Duodenal mucosa (tissue), 2 donors: ENCODE measurements at regions not wholly inside any gene's neighbourhood (a gene's known extent, or its start where the extent isn't known, plus 50 kb on each side); places are given as distances from the start of the nearest gene placed in this dataset.

Experiments used
- H3K27ac ChIP-seq: one replicate; pipeline ENCODE4 v1.7.0; 2013; ENCODE audit warnings: low read depth, low read length
- H3K27me3 ChIP-seq, 2 donors: one replicate each; pipeline ENCODE4 v1.7.0; 2013; ENCODE audit warnings: low read length in 2 of 2, control low read depth in 1 of 2; ENCODE audit not compliant: insufficient read depth in 2 of 2, control insufficient read depth in 1 of 2
- H3K36me3 ChIP-seq, 2 donors: one replicate each; pipeline ENCODE4 v1.7.0; 2013; ENCODE audit warnings: low read length in 2 of 2, control low read depth in 1 of 2; ENCODE audit not compliant: insufficient read depth in 2 of 2, control insufficient read depth in 1 of 2
- H3K4me1 ChIP-seq, 2 donors: one replicate each; pipeline ENCODE4 v1.7.0; 2013; ENCODE audit warnings: low read length in 2 of 2, control low read depth in 1 of 2; ENCODE audit not compliant: insufficient read depth in 2 of 2, control insufficient read depth in 1 of 2
- H3K4me3 ChIP-seq, 2 donors: one replicate each; pipeline ENCODE4 v1.7.0; 2013; ENCODE audit warnings: low read length in 2 of 2, low read depth in 1 of 2
- H3K9ac ChIP-seq, 2 donors: one replicate each; pipeline ENCODE4 v1.7.0; 2013; ENCODE audit warnings: low read length in 2 of 2, low read depth in 1 of 2
- H3K9me3 ChIP-seq, 2 donors: one replicate each; pipeline ENCODE4 v1.7.0; 2013; ENCODE audit warnings: low read length in 2 of 2, control low read depth in 1 of 2; ENCODE audit not compliant: control insufficient read depth in 1 of 2

GRCh38 chr5:164009621-164010020 lies 504.2 kb downstream of the MAT2B start:
- Histone ChIP-seq H3K4me3 (no peak overlapping the region), H3K36me3 (no peaks in the 10 kb centered on the region), H3K27me3 (no peaks in the 10 kb centered on the region), H3K9ac (no peak overlapping the region), H3K4me1 (no peaks in the 10 kb centered on the region), H3K9me3 (no peaks in the 10 kb centered on the region), H3K27ac (no peak overlapping the region)

DNA sequence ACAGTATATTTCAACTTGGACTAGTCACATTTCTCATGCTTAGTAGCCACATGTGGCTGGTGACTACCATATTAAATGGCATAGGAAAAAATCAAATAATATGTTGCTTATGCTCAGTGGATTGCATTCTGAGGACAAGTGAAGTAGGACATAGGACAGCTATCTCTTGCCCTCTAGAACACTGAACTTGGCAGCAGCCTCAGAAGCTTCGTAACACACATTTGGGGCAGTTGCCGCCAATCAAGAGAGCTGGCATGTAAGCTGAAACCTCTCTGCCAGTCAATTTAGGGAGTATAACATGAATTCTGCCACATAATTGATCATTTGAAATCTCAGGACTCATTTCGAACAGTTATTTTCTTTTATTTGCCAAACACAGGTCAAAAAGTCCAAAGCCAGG lies 505.5 kb downstream of the MAT2B start:
- Histone ChIP-seq H3K27ac (no peak overlapping the region), H3K36me3 (no peaks in the 10 kb centered on the region), H3K9me3 (no peaks in the 10 kb centered on the region), H3K9ac (no peak overlapping the region), H3K4me3 (no peak overlapping the region), H3K4me1 (no peaks in the 10 kb centered on the region), H3K27me3 (no peaks in the 10 kb centered on the region)

DNA sequence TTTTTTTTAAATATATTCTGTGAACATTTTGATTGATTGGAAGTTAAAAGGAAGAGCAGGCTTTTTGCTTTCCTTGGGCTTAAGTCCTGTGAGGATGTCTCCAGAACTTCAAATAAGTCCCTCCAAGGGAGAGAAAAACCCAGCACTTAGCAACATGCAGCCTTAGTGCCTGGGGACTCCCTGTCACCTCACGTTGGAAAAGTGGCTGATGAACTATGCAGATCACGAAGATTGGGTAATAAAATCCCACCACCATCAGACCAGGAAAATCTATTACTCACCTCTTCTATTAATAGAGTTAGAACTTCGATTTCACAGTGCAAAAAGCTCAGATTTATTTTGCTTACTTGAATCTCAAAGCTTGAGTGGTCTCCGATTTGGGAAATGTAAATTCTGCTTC lies 507.0 kb downstream of the MAT2B start:
- no peaks in the 10 kb centered on the region for H3K4me1 ChIP-seq
- H3K36me3 ChIP-seq: no peaks in the 10 kb centered on the region
- no peak overlapping the region for H3K27ac ChIP-seq
- no peak overlapping the region for H3K9ac ChIP-seq
- H3K4me3 ChIP-seq: no peak overlapping the region
- H3K27me3 ChIP-seq: no peaks in the 10 kb centered on the region
- H3K9me3 ChIP-seq: no peaks in the 10 kb centered on the region

DNA sequence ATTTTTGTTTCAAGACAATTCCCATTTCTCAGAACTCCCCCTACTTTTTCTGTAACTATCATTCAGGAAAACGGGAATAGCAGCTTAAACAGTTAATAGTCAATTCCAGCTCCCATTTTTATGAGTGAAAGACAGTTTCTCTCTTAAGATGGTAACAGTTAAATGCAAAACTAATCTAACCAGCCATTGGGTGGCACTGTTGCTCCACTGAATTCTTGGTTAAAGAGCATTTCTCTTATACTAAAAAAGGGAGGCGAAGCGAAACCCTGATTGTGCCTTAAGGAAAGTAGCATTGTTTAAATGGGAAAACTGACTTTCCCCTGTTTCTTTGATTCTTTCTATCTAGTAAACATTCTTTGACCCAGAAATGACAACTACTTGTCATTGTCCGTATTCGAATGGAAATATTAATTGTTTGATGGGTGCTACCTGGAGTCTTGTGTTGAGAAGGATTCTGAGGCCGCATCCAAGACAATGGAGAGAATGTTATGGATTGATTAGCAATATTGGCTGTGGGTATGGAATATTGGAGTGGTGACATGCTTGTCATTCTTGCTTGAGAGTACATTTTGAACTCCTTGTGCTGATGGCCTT lies 507.8 kb downstream of the MAT2B start:
- no peaks in the 10 kb centered on the region for H3K36me3 ChIP-seq
- no peak overlapping the region for H3K4me3 ChIP-seq
- H3K27me3 ChIP-seq: no peaks in the 10 kb centered on the region
- no peak overlapping the region for H3K27ac ChIP-seq
- no peaks in the 10 kb centered on the region for H3K4me1 ChIP-seq
- no peak overlapping the region for H3K9ac ChIP-seq
- H3K9me3 ChIP-seq: no peaks in the 10 kb centered on the region

DNA sequence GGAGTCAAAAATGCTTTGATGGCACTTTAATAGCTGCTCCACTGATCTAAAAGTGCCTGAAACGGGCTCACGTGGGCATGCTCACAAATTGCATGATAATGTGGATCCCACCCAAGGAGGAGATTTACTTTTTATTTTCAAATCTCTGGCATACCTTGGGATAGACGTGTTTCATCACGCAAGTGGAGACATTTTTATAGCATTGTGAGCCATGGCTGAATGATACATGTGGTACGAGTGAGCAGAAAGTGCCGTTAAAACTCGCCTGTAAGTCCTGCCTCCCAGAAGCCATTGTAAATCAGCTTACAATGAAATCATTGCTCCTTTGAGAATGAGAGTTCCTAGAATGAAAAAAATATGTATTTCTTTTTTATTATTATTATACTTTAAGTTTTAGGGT lies 514.7 kb downstream of the MAT2B start:
- Histone ChIP-seq H3K27ac (no peak overlapping the region), H3K27me3 (no peaks in the 10 kb centered on the region), H3K36me3 (no peaks in the 10 kb centered on the region), H3K4me1 (no peaks in the 10 kb centered on the region), H3K4me3 (no peak overlapping the region), H3K9me3 (no peaks in the 10 kb centered on the region), H3K9ac (no peak overlapping the region)

DNA sequence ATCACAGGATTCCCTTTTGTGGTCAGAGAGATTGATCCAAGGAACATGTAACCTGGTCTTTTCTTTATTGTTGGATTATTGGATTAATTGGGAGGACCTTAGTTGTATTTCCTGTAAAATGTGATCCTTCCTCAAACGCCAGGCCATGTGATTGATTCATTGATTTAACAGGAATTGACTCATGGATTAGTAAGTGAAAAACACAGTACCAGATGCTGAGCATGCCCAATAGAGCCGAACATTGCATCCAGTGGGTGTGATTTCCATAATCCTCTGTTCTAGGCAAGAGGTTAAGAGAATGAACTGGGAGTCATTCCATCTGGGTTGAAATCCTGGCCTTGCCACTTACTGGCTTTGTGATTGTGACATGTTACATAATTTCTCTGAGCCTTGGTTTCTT lies 522.3 kb downstream of the MAT2B start:
- Histone ChIP-seq H3K27me3 (no peaks in the 10 kb centered on the region), H3K9me3 (no peaks in the 10 kb centered on the region), H3K36me3 (no peaks in the 10 kb centered on the region), H3K9ac (no peak overlapping the region), H3K4me1 (no peaks in the 10 kb centered on the region), H3K27ac (no peak overlapping the region), H3K4me3 (no peak overlapping the region)

GRCh38 chr5:164038128-164038783 lies 532.8 kb downstream of the MAT2B start:
- Histone ChIP-seq H3K4me1 (no peaks in the 10 kb centered on the region), H3K9ac (no peak overlapping the region), H3K9me3 (no peaks in the 10 kb centered on the region)

GRCh38 chr5:164041105-164041504 lies 535.7 kb downstream of the MAT2B start:
- H3K9me3 ChIP-seq: no peaks in the 10 kb centered on the region
- H3K4me3 ChIP-seq: no peak overlapping the region
- no peaks in the 10 kb centered on the region for H3K36me3 ChIP-seq
- H3K27ac ChIP-seq: no peak overlapping the region
- H3K27me3 ChIP-seq: no peaks in the 10 kb centered on the region
- no peaks in the 10 kb centered on the region for H3K4me1 ChIP-seq
- H3K9ac ChIP-seq: no peak overlapping the region

More at GRCh38 chr5:164038128-164038783, 532.8 kb downstream of the MAT2B start:
- Histone ChIP-seq H3K4me3 (no peak overlapping the region), H3K27ac (no peak overlapping the region), H3K27me3 (no peaks in the 10 kb centered on the region), H3K36me3 (no peaks in the 10 kb centered on the region)

DNA sequence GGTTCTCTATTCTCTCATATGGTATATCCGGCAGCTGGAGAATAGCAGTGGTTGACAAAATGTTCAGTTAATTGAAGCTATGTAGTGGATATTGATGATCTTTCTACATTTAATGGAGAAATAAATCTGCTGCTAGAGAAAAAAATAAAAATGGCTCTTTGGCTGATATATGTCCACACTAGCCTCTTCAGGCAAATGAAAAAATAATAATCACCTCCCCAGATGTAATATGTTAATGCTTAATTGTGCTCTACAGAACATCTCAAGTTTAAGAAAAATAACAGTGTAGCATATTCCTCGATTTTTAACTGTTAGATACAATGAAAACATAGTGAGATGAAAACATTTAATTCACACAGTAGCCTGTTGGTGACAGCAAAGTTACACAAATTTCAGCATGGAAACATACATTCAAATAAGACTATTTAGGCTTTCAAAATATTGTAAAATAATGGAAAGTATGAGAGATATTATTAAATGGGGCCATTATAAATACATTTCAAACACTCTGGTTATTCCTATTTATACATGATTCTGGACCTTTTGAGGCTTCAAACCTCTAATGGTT lies 543.0 kb downstream of the MAT2B start:
- Histone ChIP-seq H3K9ac (no peak overlapping the region), H3K4me3 (no peak overlapping the region), H3K27me3 (no peaks in the 10 kb centered on the region), H3K9me3 (no peaks in the 10 kb centered on the region), H3K36me3 (no peaks in the 10 kb centered on the region), H3K27ac (no peak overlapping the region), H3K4me1 (no peaks in the 10 kb centered on the region)

DNA sequence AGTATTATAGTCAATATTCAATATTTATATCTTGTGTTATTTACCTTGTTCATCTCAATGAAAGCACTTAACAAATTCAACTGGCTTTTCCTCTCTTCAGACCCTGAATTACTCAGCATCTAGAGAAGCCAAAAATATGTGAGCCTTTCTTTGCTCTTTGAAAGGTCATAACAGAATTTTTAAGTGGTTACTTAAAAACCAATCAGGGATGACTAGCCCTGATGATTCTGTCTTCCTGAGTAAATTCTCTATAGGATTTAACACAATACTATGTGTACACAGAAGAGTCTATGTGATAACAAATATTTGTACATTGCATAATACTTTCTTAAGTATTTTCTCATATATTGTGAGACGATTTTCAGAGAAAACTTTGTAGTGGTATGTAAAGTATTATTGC lies 546.3 kb downstream of the MAT2B start:
- H3K36me3 ChIP-seq: no peaks in the 10 kb centered on the region
- H3K4me1 ChIP-seq: no peaks in the 10 kb centered on the region
- H3K4me3 ChIP-seq: no peak overlapping the region
- H3K9ac ChIP-seq: no peak overlapping the region
- no peaks in the 10 kb centered on the region for H3K9me3 ChIP-seq
- H3K27me3 ChIP-seq: no peaks in the 10 kb centered on the region
- H3K27ac ChIP-seq: no peak overlapping the region
